ENCODE measurements at regions not wholly inside any gene's neighbourhood (a gene's known extent, or its start where the extent isn't known, plus 50 kb on each side); places are given as distances from the start of the nearest gene placed in this dataset.

DNA sequence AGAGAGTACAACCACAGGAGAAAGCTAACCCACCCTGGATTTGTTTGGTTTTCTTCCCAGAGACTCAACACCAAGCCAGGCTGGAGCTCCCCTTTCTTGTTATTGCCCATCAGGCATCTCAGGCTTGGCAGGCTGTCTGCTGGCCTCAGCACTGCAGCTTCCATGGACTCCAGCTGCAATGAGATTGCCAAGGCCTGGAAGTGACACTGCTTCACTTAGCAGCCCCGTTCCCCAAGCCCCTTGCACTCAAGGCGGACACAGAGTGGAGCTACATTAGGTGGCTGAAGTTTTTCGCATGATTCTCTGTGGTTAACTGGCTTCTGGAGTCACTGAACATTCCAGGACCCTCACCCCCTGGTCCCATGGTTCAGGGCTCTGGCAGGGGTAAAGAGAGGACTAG is 163.1 kb upstream of the GDF10 start:
- Histone ChIP-seq H3K4me3 (no peak overlapping the region), H3K4me1 (no peaks in the 10 kb centered on the region), H3K9me3 (no peaks in the 10 kb centered on the region), H3K27ac (replicated peaks in 1 of 4) (no peak overlapping the region), H3K27me3 (no peaks in the 10 kb centered on the region), H3K36me3 (no peaks in the 10 kb centered on the region)
- no peak for TF ChIP-seq EP300 (IDR thresholded peaks at IDR 0.05)
- TF ChIP-seq, protein P1, sequence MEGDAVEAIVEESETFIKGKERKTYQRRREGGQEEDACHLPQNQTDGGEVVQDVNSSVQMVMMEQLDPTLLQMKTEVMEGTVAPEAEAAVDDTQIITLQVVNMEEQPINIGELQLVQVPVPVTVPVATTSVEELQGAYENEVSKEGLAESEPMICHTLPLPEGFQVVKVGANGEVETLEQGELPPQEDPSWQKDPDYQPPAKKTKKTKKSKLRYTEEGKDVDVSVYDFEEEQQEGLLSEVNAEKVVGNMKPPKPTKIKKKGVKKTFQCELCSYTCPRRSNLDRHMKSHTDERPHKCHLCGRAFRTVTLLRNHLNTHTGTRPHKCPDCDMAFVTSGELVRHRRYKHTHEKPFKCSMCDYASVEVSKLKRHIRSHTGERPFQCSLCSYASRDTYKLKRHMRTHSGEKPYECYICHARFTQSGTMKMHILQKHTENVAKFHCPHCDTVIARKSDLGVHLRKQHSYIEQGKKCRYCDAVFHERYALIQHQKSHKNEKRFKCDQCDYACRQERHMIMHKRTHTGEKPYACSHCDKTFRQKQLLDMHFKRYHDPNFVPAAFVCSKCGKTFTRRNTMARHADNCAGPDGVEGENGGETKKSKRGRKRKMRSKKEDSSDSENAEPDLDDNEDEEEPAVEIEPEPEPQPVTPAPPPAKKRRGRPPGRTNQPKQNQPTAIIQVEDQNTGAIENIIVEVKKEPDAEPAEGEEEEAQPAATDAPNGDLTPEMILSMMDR (IDR thresholded peaks at IDR 0.05), result no peak
- TF ChIP-seq POLR2A (IDR thresholded peaks at IDR 0.05; ENCODE audit: low read depth), result no peak
- TF ChIP-seq POLR2AphosphoS5 (IDR thresholded peaks at IDR 0.05), result no peak
- WGBS, result 95% methylated on average over 3 of the region's 3 CpGs
- intact Hi-C loops (cut with DNase I), result no loop called here
- DNase-seq (ENCODE audit: extremely low spot score), result peak; percentile 88

DNA sequence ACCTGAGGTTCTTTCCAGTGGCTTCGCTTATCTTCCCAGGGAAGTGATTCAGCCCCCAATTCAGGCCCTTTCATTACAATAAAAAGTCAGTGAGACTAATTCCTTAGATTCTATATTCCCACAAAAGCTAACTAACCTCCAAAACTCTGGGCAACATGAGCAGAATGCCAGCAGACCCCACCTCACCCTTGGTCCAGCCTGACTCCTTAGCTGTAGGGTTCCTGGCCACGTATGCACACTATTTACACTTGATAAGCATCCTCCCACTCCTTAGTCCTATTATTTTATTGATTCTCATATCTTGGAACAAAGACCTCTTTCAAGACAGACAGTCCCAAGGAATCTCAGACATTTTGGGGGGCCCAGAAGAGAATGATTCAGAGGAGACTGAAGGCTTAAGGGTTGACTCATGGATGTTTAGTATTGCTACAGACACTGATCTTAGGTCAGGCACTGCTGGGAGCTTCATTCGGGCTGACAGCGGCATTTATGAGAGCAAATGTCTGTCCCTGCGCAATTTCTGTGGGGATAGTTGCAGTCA is 162.6 kb upstream of the GDF10 start:
- DNase-seq (ENCODE audit: extremely low spot score), result peak; percentile 82
- no peak overlapping the region for H3K27ac ChIP-seq (replicated peaks in 1 of 4)
- H3K36me3 ChIP-seq, result no peaks in the 10 kb centered on the region
- H3K27me3 ChIP-seq, result no peaks in the 10 kb centered on the region
- intact Hi-C loops (cut with DNase I), result no loop called here
- no peaks in the 10 kb centered on the region for H3K4me1 ChIP-seq
- H3K9me3 ChIP-seq, result no peaks in the 10 kb centered on the region
- no peak for TF ChIP-seq EP300 (IDR thresholded peaks at IDR 0.05)
- no peak for TF ChIP-seq POLR2AphosphoS5 (IDR thresholded peaks at IDR 0.05)
- no peak for TF ChIP-seq POLR2A (IDR thresholded peaks at IDR 0.05; ENCODE audit: low read depth)
- TF ChIP-seq, protein P1 (IDR thresholded peaks at IDR 0.05), result no peak
- H3K4me3 ChIP-seq, result no peak overlapping the region
- WGBS, result 90% methylated on average over 3 of the region's 5 CpGs

DNA sequence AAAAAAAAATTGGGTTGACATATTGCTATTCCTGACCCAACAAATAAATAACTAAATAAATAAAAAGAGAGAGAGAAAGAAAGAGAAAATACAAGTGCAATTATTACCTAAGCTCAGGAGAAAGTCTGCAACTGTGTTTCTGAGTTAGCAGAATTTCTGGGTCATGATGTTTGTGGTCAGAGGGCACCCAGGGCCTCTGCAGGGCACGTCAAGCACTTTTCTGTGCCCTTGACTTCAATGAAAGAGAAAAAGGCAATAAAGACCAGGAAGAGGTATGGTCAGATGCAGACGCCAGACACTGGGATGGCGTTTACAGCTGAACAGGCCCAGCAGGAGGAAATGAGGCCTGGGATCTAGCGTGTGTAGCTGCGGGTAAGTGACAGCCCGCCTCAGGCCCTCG is 160.9 kb upstream of the GDF10 start:
- TF ChIP-seq, protein P1 (IDR thresholded peaks at IDR 0.05), result no peak
- TF ChIP-seq EP300 (IDR thresholded peaks at IDR 0.05) (no peak), POLR2A (IDR thresholded peaks at IDR 0.05; ENCODE audit: low read depth) (no peak)
- Histone ChIP-seq H3K27ac (replicated peaks in 1 of 4) (no peak overlapping the region), H3K4me3 (no peak overlapping the region), H3K4me1 (no peaks in the 10 kb centered on the region), H3K36me3 (no peaks in the 10 kb centered on the region), H3K27me3 (no peaks in the 10 kb centered on the region), H3K9me3 (no peaks in the 10 kb centered on the region)
- no peak for DNase-seq (ENCODE audit: extremely low spot score)
- intact Hi-C loops (cut with DNase I), result no loop called here
- 82% methylated on average over 7 of the region's 7 CpGs for WGBS

DNA sequence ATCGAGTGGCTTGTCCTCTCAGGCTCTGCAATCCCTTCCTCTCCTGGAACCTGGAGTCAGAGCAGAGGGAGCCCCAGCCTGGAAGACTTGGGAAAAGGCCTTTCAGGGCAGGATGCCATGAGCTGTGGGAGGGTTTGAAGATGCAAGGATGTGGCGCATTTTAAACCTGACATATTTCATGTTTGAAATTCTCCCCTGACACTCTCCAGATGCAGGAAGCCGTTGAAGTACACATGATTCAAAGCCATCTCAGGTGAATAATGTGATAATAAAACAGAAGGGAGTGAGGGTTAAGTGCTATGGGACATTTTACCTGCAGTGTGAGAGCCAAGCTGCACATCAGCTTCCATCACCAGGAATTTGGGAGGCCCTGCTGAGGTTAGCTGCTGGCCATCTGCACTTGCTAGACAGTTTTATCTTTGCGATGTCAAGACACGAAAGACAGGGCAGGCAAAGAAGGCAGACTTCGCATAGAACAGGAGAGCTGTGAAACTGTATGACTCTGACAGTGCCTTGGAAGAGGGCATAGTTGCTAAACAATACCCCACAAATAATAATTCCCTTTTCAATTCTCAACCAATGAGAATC is 159.1 kb upstream of the GDF10 start:
- intact Hi-C loops (cut with DNase I), result no loop called here
- H3K36me3 ChIP-seq, result no peaks in the 10 kb centered on the region
- no peaks in the 10 kb centered on the region for H3K9me3 ChIP-seq
- peak; percentile 88 for DNase-seq (ENCODE audit: extremely low spot score)
- no peaks in the 10 kb centered on the region for H3K27me3 ChIP-seq
- no peak for TF ChIP-seq POLR2A (IDR thresholded peaks at IDR 0.05; ENCODE audit: low read depth)
- TF ChIP-seq POLR2AphosphoS5 (IDR thresholded peaks at IDR 0.05), result no peak
- TF ChIP-seq EP300 (IDR thresholded peaks at IDR 0.05), result no peak
- TF ChIP-seq, protein P1 (IDR thresholded peaks at IDR 0.05), result no peak
- H3K4me3 ChIP-seq, result no peak overlapping the region
- no peaks in the 10 kb centered on the region for H3K4me1 ChIP-seq
- no peak overlapping the region for H3K27ac ChIP-seq (replicated peaks in 1 of 4)
- WGBS, result 58% methylated on average over 5 of the region's 6 CpGs

DNA sequence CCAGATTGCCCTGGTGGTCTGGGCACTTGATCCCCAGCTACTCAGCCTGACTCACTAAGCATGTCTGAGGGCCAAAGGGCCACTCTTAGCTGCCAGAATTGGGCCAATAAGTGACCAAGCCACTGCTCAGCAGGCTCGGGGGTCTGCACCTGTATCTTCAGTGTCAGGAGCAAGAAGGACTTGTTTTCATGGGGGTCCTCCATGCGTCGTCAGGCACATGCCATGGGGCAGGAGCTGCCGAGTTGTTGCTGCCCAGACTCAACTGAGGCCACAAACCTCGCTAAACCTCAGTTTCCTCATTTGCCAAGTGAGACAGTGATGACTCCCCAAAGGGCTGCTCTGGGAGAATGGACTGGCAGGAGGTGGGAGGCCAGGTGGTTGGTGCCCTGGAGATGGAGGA is 158.6 kb upstream of the GDF10 start:
- DNase-seq (ENCODE audit: extremely low spot score), result peak; percentile 88
- Histone ChIP-seq H3K9me3 (no peaks in the 10 kb centered on the region), H3K4me3 (no peak overlapping the region), H3K4me1 (no peaks in the 10 kb centered on the region), H3K27me3 (no peaks in the 10 kb centered on the region), H3K27ac (replicated peaks in 1 of 4) (no peak overlapping the region), H3K36me3 (no peaks in the 10 kb centered on the region)
- TF ChIP-seq, protein P1 (IDR thresholded peaks at IDR 0.05), result no peak
- no peak for TF ChIP-seq POLR2A (IDR thresholded peaks at IDR 0.05; ENCODE audit: low read depth)
- no peak for TF ChIP-seq POLR2AphosphoS5 (IDR thresholded peaks at IDR 0.05)
- no peak for TF ChIP-seq EP300 (IDR thresholded peaks at IDR 0.05)
- intact Hi-C loops (cut with DNase I), result no loop called here
- WGBS, result 80% methylated on average over 1 of the region's 5 CpGs

Measured in esophagus muscularis mucosa (tissue), 4 donors.